Gastroesophageal sphincter (tissue), 4 donors: ENCODE measurements at regions not wholly inside any gene's neighbourhood (a gene's known extent, or its start where the extent isn't known, plus 50 kb on each side); places are given as distances from the start of the nearest gene placed in this dataset.

Experiments used
- ATAC-seq: fragments of 150-250 bp; one replicate; pipeline ENCODE4 v1.9.1; 2016; ENCODE audit warnings: mild to moderate bottlenecking, moderate library complexity
- H3K27ac ChIP-seq, 4 donors: fragments of 200-600 bp; sonication (generic) in 3 of 4; 1 replicate in 3 of 4; 2 replicates in 1 of 4; pipeline ENCODE4 v1.5.1; 2016 to 2019
- H3K27me3 ChIP-seq: fragments of 200-600 bp; sonication (generic); one replicate; pipeline ENCODE4 v1.5.1; 2019
- H3K36me3 ChIP-seq, 2 donors: fragments of 200-600 bp; sonication (generic); one replicate each; pipeline ENCODE4 v1.5.1; 2019; ENCODE audit warnings: control low read depth in 1 of 2
- H3K4me1 ChIP-seq, 3 donors: fragments of 200-600 bp; sonication (generic); 1 replicate in 2 of 3; 2 replicates in 1 of 3; pipeline ENCODE4 v1.5.1; 2016 to 2019; ENCODE audit warnings: control low read depth in 2 of 3
- H3K4me3 ChIP-seq, 2 donors: fragments of 200-600 bp; sonication (generic); one replicate each; pipeline ENCODE4 v1.5.1; 2019; ENCODE audit warnings: mild to moderate bottlenecking in 1 of 2, moderate library complexity in 1 of 2
- H3K9me3 ChIP-seq, 3 donors: fragments of 200-600 bp; sonication (generic); one replicate each; pipeline ENCODE4 v1.5.1; 2017 to 2019; ENCODE audit warnings: control low read depth in 2 of 3
- EP300 ChIP-seq: sonication (generic); formaldehyde crosslinking; IDR thresholded peaks from one replicate; pipeline ENCODE4 v1.6.1; 2017; ENCODE audit warnings: antibody characterized with exemption, mild to moderate bottlenecking
- POLR2A ChIP-seq, 2 donors: fragments of 450-650 bp; IDR thresholded peaks; one replicate each; pipeline ENCODE4 v1.6.1; 2017; ENCODE audit warnings: antibody characterized with exemption in 2 of 2, mild to moderate bottlenecking in 2 of 2, moderate library complexity in 1 of 2
- POLR2AphosphoS5 ChIP-seq: sonication (generic); formaldehyde crosslinking; IDR thresholded peaks from one replicate; pipeline ENCODE4 v1.6.1; 2017; ENCODE audit warnings: antibody characterized with exemption
- WGBS, 2 donors: methylation state at CpG; one replicate each; pipeline ENCODE4 v1.1.5; 2018; ENCODE audit warnings: low coverage in 1 of 2; 5-methylcytosine and 5-hydroxymethylcytosine counted together
- TF ChIP-seq, protein P1 (sequence below), 4 experiments: fragments of 200-600 bp in 2 of 4; fragments of 450-650 bp in 2 of 4; sonication (generic) in 1 of 4; IDR thresholded peaks; one replicate each; pipeline ENCODE4 v1.5.1; 2017 to 2019; ENCODE audit warnings: antibody characterized with exemption in 4 of 4, mild to moderate bottlenecking in 2 of 4, moderate library complexity in 2 of 4

DNA sequence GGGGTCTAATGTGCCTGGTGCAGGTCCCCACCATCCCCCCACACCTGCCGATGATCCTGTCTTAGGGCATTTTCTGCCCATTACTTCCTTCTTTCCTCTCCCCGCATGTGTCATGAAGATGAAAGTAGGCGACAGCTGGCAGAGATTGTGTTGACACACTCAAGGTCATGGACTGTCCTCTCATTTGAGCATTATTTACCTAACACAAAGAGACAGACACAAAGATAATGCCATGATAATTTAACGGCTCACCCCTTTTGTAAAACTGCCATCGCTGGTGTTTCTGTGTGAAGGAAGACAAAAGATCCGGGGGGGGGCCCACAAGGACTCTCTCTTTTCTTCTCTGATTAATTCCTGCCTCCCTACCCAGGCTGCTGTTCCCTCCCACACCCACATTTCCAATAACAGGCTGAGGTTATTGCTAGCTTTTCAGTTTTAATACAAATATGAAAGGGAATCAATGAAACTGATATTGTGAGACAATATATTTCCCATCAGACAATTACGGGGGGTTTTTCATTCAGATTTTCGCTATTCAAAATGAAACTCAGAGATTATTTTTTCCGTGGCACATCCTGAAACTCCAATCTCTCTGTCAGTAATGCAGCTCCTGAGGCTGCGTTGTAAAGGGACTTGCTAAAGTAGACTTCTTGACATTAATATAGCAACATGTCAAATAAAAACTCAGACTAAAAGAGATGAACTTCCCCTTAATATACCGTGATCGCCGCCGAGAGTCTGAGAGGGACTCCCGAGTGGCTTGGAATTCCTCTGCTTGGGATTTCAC lies 561.1 kb downstream of the NPHP4 start:
- WGBS, 2 donors = 15 to 31% methylated on average over 13 to 14 of the region's 15 CpGs
- no peaks in the 10 kb centered on the region for H3K9me3 ChIP-seq
- TF ChIP-seq, protein P1, sequence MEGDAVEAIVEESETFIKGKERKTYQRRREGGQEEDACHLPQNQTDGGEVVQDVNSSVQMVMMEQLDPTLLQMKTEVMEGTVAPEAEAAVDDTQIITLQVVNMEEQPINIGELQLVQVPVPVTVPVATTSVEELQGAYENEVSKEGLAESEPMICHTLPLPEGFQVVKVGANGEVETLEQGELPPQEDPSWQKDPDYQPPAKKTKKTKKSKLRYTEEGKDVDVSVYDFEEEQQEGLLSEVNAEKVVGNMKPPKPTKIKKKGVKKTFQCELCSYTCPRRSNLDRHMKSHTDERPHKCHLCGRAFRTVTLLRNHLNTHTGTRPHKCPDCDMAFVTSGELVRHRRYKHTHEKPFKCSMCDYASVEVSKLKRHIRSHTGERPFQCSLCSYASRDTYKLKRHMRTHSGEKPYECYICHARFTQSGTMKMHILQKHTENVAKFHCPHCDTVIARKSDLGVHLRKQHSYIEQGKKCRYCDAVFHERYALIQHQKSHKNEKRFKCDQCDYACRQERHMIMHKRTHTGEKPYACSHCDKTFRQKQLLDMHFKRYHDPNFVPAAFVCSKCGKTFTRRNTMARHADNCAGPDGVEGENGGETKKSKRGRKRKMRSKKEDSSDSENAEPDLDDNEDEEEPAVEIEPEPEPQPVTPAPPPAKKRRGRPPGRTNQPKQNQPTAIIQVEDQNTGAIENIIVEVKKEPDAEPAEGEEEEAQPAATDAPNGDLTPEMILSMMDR (IDR thresholded peaks at IDR 0.05) = no peak
- TF ChIP-seq POLR2A (IDR thresholded peaks at IDR 0.05) = no peak
- TF ChIP-seq POLR2AphosphoS5 = no peak
- TF ChIP-seq EP300 = no peak
- H3K36me3 ChIP-seq = no peaks in the 10 kb centered on the region
- no peaks in the 10 kb centered on the region for H3K4me1 ChIP-seq
- peaks cover 95% of the 10 kb centered on the region for H3K27me3 ChIP-seq
- no peak overlapping the region for H3K4me3 ChIP-seq
- no peak overlapping the region for H3K27ac ChIP-seq
- no peak for ATAC-seq

DNA sequence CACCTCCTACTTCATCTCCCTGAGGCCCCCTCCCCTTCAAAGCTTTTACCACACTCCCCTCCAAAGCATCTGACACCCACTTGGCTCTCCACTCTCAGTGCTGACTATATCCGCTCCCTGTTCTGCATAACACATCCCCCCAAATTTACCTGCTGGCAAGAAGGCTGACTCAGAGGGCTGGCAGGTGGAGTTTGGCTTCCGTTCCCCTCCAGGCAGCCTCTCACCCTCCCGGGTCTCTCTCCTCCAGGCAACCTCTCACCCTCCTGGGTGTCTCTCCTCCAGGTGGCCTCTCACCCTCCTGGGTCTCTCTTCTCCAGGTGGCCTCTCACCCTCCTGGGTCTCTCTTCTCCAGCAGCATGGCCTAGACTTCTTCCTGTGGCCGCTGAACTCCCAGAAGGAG lies 562.1 kb downstream of the NPHP4 start:
- Histone ChIP-seq H3K4me1 (no peaks in the 10 kb centered on the region), H3K27me3 (peaks cover 95% of the 10 kb centered on the region), H3K4me3 (no peak overlapping the region), H3K27ac (no peak overlapping the region), H3K9me3 (no peaks in the 10 kb centered on the region), H3K36me3 (no peaks in the 10 kb centered on the region)
- 51 to 72% methylated on average over 3 to 4 of the region's 4 CpGs for WGBS, 2 donors
- ATAC-seq = no peak
- TF ChIP-seq, protein P1 (IDR thresholded peaks at IDR 0.05) = no peak
- TF ChIP-seq EP300 = no peak
- TF ChIP-seq POLR2AphosphoS5 = no peak
- TF ChIP-seq POLR2A (IDR thresholded peaks at IDR 0.05) = no peak

DNA sequence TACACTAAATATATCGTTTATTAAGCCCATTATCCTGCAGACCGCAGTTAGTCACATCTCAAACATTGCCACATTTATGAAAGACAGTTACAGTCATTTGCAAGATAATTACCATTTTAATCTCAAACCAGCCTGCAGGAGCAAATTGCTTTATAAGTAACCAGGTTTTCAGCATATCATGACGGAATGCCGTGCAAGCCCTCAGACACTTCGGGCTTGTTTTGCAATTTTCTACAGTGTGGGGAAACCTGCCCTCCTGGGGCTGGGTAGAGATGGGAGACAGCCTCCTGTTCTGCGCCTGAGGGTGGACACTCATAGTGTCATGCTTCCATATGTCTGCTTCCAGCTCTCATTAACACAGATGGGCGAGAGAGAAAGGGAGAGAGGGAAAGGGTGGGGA lies 563.9 kb downstream of the NPHP4 start:
- no peak for ATAC-seq

DNA sequence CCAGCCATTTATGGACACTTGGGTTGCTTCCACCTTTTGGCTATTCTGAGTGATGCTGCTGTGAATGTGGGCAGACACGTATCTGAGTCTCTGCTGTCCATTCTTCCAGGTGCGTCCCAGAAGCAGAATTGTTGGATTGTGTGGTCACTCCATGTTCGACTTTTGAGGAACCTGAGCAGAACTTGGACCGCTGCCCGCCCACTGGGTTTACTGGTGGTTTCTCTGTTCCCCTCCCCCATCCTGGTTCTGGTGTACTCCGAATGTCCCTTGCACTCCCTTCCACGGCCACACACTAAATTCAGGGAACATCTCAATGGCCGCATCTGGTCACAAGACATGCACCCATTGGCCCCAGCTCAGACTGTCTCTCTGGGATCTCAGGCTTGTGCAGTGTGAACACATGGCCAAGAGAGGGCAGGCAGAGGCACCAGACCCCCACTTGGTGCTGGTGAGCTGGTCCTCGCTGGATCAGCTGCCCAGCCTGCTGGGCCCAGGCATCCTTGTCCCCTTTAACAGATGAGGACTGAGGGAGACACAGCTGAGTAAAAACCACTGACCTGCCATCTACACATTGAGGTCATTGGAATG lies 565.1 kb downstream of the NPHP4 start:
- TF ChIP-seq, protein P1 (IDR thresholded peaks at IDR 0.05) = no peak
- H3K4me3 ChIP-seq = no peak overlapping the region
- peaks cover 95% of the 10 kb centered on the region for H3K27me3 ChIP-seq
- no peak for ATAC-seq
- 80 to 93% methylated on average over 3 to 4 of the region's 9 CpGs for WGBS, 2 donors
- H3K9me3 ChIP-seq = no peaks in the 10 kb centered on the region
- H3K36me3 ChIP-seq = no peaks in the 10 kb centered on the region
- no peaks in the 10 kb centered on the region for H3K4me1 ChIP-seq
- no peak overlapping the region for H3K27ac ChIP-seq

More for the DNA sequence above, 563.9 kb downstream of the NPHP4 start:
- H3K4me3 ChIP-seq = no peak overlapping the region
- TF ChIP-seq, protein P1 (IDR thresholded peaks at IDR 0.05) = no peak
- TF ChIP-seq EP300 = no peak
- no peak for TF ChIP-seq POLR2AphosphoS5
- no peak for TF ChIP-seq POLR2A (IDR thresholded peaks at IDR 0.05)
- no peaks in the 10 kb centered on the region for H3K36me3 ChIP-seq
- H3K9me3 ChIP-seq = no peaks in the 10 kb centered on the region
- H3K4me1 ChIP-seq = no peaks in the 10 kb centered on the region
- WGBS, 2 donors = 68 to 90% methylated on average over 5 to 7 of the region's 7 CpGs
- no peak overlapping the region for H3K27ac ChIP-seq
- peaks cover 95% of the 10 kb centered on the region for H3K27me3 ChIP-seq
